HG03378 (cell line): ENCODE measurements at regions not wholly inside any gene's neighbourhood (a gene's known extent, or its start where the extent isn't known, plus 50 kb on each side); places are given as distances from the start of the nearest gene placed in this dataset.
"Not testable (repeated sequence)": the region's sequence is repeated elsewhere in the genome, so short reads cannot be mapped to it uniquely, and the experiment has no call there.

ENCODE experiments used
- ATAC-seq: cut with Tn5 transposase; IDR thresholded peaks from one replicate; pipeline ENCODE4 v1.9.1; 2021; ENCODE audit warnings: mild to moderate bottlenecking, moderate library complexity; ENCODE audit not compliant: unreplicated experiment

DNA sequence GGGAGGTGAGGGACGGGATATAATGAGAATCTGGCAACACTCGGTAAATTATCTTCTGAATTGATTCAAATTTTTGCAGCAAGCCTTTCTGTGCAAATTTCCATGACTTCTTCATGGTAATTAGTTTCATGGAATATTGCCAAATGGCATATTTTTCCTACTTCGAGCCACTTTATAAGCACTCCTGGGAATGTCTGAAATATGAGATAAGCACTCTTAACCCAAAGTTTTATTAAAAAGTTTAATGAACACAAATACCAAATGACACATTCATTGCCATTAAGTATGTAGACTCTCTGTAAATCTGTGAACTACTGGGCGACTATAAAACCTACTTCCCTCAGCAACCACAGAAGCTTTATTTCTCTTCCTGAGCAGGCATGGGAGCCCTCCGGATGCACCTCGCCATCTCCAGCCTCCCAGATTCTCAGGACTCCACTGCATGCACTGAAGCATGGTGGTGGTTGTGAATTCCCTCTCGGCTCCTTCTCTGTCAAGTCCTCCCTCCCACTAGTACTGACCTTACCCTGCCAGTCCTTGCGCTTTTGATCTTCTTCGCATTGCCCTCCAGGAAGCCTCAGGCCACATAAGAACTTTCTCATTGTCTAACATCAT is 154.4 kb upstream of the RPL34 start:
- ATAC-seq = no peak

DNA sequence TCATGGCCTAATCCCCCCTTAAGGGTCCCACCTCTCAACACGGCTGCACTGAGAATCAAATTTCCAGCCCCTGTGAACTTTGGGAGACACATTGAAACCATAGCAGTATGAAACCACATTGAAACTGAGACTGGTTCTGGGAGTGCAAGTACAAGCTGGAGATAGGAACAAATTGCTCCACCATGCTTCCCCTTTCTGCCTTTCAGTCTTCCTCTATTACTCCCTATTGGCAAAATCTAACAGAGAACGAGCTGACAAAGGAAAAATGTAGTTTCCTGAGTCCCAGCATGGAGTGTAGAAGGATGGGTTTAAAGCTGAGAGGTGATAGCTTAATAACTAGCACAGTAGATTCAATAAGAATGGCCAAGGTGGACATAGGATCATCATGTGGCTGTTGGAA is 161.7 kb upstream of the RPL34 start:
- no peak for ATAC-seq

DNA sequence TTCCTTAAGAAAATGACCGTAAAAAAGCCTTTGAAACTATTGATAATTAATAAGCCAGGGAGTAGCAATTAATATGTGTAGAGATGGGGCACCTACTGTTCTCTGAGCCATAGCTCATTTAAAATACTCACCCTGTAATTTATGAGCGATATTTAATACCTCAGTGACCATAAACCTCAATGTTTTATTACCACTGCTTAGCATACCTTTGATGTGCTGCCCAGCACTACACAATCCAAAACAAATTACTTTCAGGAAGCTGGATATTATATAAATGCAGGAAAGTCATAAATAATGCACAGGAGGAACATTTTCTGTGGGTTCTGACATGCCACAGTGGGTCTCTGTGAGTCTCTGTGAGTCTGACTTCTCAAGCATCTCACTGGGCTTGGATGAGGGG is 166.1 kb upstream of the RPL34 start:
- no peak for ATAC-seq

- ATAC-seq = no peak
These were observed 167.0 kb upstream of the RPL34 start for GRCh38 chr4:108453366-108453765.

DNA sequence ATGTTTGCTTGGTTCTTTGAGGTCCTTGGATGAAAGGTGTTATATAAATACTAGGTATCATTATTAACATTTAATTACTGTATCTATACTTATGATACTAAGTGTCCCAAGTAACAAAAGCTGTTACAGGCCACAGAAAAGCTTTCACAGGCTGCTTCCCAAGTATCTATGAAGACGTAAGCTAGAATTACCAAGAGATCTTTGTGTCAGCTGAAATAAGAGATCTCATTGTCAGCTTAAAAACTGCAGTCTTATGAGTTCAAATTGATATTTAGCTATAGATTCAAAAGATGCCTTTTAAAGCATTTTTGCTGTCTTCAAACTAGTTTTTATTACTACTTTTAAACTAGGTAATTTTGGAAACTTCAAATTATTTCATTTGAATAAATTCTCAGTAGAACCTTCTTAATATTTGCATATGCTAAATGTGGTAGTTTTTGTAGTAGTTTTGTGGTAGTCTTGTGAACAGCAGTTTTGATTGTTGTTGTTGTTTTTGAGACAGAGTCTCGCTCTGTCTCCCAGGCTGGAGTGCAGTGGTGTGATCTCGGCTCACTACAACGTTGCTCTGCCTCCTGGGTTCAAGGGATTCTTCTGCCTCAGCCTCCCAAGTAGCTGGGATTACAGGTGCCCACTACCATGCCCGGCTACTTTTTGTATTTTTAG is 170.0 kb upstream of the RPL34 start:
- ATAC-seq = no peak

DNA sequence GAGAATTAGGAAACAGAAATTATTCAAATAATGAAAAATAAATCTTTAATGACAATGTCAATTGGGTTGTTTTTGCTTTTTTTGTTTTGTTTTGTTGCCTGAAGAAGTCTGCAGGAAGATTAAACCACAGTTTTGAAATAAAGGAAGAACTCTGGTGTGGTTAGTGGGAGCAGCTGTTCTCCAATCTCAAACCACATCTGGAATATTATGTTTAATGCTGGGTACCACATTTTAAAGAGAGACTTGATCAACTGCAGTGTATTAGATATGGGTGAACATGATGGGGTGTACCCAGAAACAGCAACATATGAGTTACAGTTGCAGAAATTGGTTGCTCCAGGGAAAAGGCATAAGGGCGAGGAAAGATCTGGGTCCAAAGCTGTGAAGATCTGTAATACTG is 171.2 kb upstream of the RPL34 start:
- ATAC-seq = no peak

- no peak for ATAC-seq
These were observed 173.8 kb upstream of the RPL34 start for GRCh38 chr4:108446556-108446955.

- no peak for ATAC-seq
These were observed 174.7 kb upstream of the RPL34 start for GRCh38 chr4:108445716-108446115.

- ATAC-seq = no peak
These were observed 176.8 kb upstream of the RPL34 start for GRCh38 chr4:108443585-108443984.

DNA sequence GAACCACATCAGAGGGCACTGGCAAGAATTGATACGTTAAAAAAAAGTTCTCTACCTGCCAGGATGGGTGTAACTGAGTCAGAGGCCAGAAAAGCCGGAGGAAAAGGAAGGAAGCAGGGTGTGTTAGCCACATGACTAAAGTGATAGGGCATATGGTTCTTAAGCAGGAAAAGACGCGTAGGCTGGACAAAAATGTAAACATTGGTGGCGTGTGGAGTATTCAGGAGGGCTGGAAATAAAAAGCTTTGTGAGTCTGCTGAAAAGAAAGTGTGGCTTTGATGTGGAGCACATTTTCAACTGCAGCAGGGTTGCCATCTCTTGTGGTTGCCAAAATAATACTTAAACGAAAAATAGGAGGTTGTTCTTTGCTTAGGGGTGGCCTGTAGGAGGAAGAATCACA is 186.5 kb upstream of the RPL34 start:
- ATAC-seq = no peak

GRCh38 chr4:108433394-108433793 is 187.0 kb upstream of the RPL34 start:
- not testable (repeated sequence) for ATAC-seq

DNA sequence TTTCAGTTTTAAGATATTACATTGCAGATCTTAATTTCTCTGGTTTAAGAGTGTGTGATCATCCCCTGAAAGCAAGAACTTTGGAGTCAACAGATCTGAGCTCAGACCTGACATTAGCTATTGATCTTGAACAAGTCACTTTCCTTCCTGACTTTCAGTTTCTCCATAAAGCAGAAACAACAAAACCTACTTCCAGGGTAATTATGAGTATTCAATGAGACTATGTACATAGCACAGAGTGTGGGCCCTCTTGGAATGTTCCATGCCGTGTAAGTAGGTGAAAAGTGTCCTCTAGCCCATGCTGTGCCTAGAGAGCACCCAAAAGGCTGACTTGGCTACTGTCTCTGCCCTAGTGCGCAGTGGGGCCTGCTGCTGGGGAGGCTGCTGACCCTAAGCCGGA is 188.0 kb upstream of the RPL34 start:
- ATAC-seq = no peak

DNA sequence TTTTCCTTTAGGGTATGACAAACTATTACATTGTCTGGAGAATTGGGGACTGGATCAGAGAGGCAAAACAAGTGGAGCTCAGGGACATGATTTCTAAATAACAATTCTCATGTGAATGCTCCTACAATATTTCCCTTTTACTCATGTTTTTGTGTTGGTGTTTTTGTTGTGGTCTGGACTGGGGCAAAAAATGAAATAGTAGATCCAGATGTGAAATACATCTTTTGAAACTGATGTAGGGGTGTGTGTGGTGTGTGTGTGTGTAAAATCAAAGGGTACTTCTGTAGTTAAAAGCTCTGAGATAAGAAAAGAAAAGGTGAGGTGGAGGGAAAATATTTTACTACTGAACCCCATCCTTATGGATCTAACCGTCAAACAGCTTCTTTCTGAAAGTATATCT is 188.4 kb upstream of the RPL34 start:
- no peak for ATAC-seq

- ATAC-seq = no peak
These were observed 189.5 kb upstream of the RPL34 start for GRCh38 chr4:108430921-108431320.

- no peak for ATAC-seq
These were observed 190.7 kb upstream of the RPL34 start for GRCh38 chr4:108429662-108430061.

GRCh38 chr4:108428923-108429322 is 191.5 kb upstream of the RPL34 start:
- no peak for ATAC-seq

DNA sequence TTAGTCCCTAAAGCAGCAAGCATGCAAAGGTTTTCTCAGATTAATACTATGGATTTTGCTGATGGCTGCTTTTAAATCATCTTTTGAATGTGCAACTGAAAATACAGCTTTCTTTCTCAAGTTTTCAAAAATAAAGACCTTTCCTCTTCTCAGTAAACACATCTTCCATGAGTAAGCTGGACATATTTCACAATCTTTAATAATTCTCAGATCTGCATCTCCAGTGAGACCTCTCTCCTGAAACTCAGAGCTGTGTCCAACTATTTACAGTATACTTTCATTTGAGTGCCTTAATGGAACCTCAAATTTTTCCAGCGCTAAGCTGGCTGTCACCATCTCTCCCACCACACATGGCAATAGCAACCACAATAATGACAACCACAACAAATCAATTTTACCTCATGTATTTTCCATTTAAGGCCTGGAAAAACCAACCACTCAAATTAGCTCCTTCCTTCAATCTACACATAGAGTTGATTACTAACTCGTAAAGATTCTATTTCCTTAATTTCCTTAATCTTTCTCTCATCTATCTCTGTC is 192.4 kb upstream of the RPL34 start:
- ATAC-seq = no peak

- no peak for ATAC-seq
These were observed 193.9 kb upstream of the RPL34 start for GRCh38 chr4:108426493-108426892.

DNA sequence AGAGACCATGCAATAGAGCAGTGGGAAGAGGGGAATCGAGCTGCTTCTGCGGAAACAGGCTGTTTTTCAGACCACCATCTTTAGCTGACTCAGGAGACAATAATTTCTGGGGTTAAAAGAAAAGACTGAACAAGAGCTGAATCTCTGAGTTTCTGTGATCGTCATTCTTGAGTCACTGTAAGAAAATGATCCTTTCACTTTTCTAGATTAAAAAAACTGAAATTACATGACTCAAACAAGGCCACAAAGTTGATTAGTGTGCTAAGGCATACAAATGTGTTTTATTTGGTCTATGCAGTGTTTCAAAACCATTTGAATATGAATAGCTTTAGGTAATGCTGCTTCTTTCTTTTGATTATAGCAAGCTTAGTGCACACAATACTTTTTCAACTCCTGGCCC is 194.4 kb upstream of the RPL34 start:
- no peak for ATAC-seq

DNA sequence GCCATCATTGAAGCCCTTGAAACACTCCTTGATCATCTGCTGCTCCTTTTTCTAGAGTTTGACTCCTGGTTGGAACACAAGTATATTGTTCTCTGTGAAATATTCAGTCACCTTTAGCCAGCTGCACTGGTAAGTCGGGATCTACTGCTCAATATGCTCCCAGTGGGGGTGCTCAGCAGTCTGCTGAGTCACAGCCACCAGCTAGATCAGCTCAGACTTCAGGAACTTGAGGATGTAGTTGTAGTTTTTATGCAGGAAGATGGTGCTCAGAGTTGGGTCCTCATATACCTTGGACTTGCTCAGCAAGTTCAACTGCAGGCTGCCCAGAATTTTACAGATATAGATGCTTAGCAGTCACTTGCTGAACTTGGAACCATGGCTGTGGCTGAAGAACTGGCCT is 202.5 kb upstream of the RPL34 start:
- no peak for ATAC-seq

- ATAC-seq = no peak
These were observed 203.5 kb upstream of the RPL34 start for GRCh38 chr4:108416831-108417230.

DNA sequence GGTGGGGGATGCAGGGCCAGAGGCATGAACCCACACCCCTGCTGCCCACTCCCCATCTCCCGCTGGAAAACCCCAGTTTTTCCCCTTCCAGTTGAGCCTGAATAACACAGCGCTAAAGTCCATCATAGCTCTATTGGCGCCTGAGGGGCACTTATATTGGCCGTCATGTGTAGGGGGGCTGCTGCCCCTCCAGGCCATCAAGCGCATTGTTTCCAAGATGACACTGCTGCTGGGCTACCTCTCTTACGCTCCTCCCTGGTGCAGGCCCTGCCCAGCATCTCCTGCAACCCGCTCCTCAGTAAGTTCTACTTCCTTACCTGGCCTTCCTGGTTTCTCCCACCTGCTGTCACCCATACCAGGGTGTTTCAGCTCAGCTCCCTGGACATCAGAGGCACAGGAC is 205.0 kb upstream of the RPL34 start:
- no peak for ATAC-seq

- no peak for ATAC-seq
These were observed 208.5 kb upstream of the RPL34 start for GRCh38 chr4:108411836-108412235.
